Ishikawa (cell line): ENCODE measurements at regions not wholly inside any gene's neighbourhood (a gene's known extent, or its start where the extent isn't known, plus 50 kb on each side); places are given as distances from the start of the nearest gene placed in this dataset.
A peak's percentile ranks its signal among the peaks of the same experiment; 100 is the strongest.

Experiments
- CEBPB ChIP-seq: IDR thresholded peaks from 2 replicates; pipeline ENCODE4 v1.6.1; 2012
- CREB1 ChIP-seq: IDR thresholded peaks from 2 replicates; pipeline ENCODE4 v1.6.1; 2012; ENCODE audit warnings: low read depth
- EGR1 ChIP-seq: IDR thresholded peaks from 2 replicates; pipeline ENCODE4 v1.6.1; 2012
- EP300 ChIP-seq: IDR thresholded peaks from 2 replicates; pipeline ENCODE4 v1.6.1; 2012; ENCODE audit warnings: borderline replicate concordance
- FOXM1 ChIP-seq: IDR thresholded peaks from 2 replicates; pipeline ENCODE4 v1.6.1; 2012; ENCODE audit warnings: low read depth, borderline replicate concordance
- MAX ChIP-seq: IDR thresholded peaks from 2 replicates; pipeline ENCODE4 v1.6.1; 2012
- NFIC ChIP-seq: IDR thresholded peaks from 2 replicates; pipeline ENCODE4 v1.6.1; 2012
- RAD21 ChIP-seq: IDR thresholded peaks from 2 replicates; pipeline ENCODE4 v1.6.1; 2012; ENCODE audit warnings: low read depth
- REST ChIP-seq: IDR thresholded peaks from 2 replicates; pipeline ENCODE4 v1.6.1; 2012; ENCODE audit warnings: low read depth, mild to moderate bottlenecking
- TAF1 ChIP-seq: IDR thresholded peaks from 2 replicates; pipeline ENCODE4 v1.6.1; 2012; ENCODE audit warnings: low read depth, mild to moderate bottlenecking
- TCF12 ChIP-seq: IDR thresholded peaks from 2 replicates; pipeline ENCODE4 v1.6.1; 2012; ENCODE audit warnings: low read depth
- TEAD4 ChIP-seq: IDR thresholded peaks from 2 replicates; pipeline ENCODE4 v1.6.1; 2012
- USF1 ChIP-seq: IDR thresholded peaks from 2 replicates; pipeline ENCODE4 v1.6.1; 2012
- YY1 ChIP-seq: IDR thresholded peaks from 2 replicates; pipeline ENCODE4 v1.6.1; 2012; ENCODE audit warnings: low read depth
- ZBTB7A ChIP-seq: IDR thresholded peaks from 2 replicates; pipeline ENCODE4 v1.6.1; 2012; ENCODE audit warnings: low read depth

- TF ChIP-seq RAD21 (no peak; the same call in 1 of the 2 replicates), TEAD4 (peak; percentile 64), USF1 (0 out of 2 replicates have a peak, but pooled peaks have one; percentile 1), YY1 (0 out of 2 replicates have a peak, but pooled peaks have one; percentile 20), MAX (no peak; the same call in 1 of the 2 replicates), EP300 (peak; percentile 57; the same call in 1 of the 2 replicates), NFIC (peak; percentile 73), TCF12 (peak; percentile 62)
Observed at GRCh38 chr4:160835789-160836188, 1328.0 kb downstream of the FSTL5 start.

GRCh38 chr4:160836431-160836830 is 1327.4 kb downstream of the FSTL5 start:
- no peak for TF ChIP-seq EP300
- no peak for TF ChIP-seq CEBPB
- no peak for TF ChIP-seq FOXM1
- no peak for TF ChIP-seq TCF12
- TF ChIP-seq YY1, result no peak
- TF ChIP-seq NFIC, result no peak
- TF ChIP-seq ZBTB7A, result no peak
- TF ChIP-seq RAD21, result no peak
- TF ChIP-seq CREB1, result no peak
- TF ChIP-seq TEAD4, result no peak
- no peak for TF ChIP-seq REST
- no peak for TF ChIP-seq MAX
- no peak for TF ChIP-seq TAF1
- no peak for TF ChIP-seq USF1
- no peak for TF ChIP-seq EGR1

GRCh38 chr4:160846121-160846520 is 1317.7 kb downstream of the FSTL5 start:
- TF ChIP-seq CEBPB (no peak), NFIC (no peak), MAX (no peak), EGR1 (no peak), CREB1 (no peak), TAF1 (no peak), YY1 (no peak), TCF12 (no peak)

- no peak for TF ChIP-seq CREB1
- TF ChIP-seq NFIC, result no peak
- TF ChIP-seq TCF12, result no peak
- no peak for TF ChIP-seq MAX
- no peak for TF ChIP-seq EGR1
- no peak for TF ChIP-seq FOXM1
- TF ChIP-seq TAF1, result no peak
- no peak for TF ChIP-seq TEAD4
- no peak for TF ChIP-seq CEBPB
- no peak for TF ChIP-seq ZBTB7A
- TF ChIP-seq RAD21, result no peak
- no peak for TF ChIP-seq YY1
- TF ChIP-seq USF1, result no peak
- no peak for TF ChIP-seq REST
- TF ChIP-seq EP300, result no peak
Observed at GRCh38 chr4:160847228-160847627, 1316.6 kb downstream of the FSTL5 start.

GRCh38 chr4:160848489-160848888 is 1315.3 kb downstream of the FSTL5 start:
- no peak for TF ChIP-seq NFIC
- TF ChIP-seq TCF12, result no peak
- no peak for TF ChIP-seq CEBPB
- TF ChIP-seq EP300, result no peak
- no peak for TF ChIP-seq EGR1
- TF ChIP-seq CREB1, result no peak
- TF ChIP-seq REST, result no peak
- no peak for TF ChIP-seq RAD21
- TF ChIP-seq USF1, result no peak
- no peak for TF ChIP-seq TEAD4
- TF ChIP-seq ZBTB7A, result no peak
- TF ChIP-seq MAX, result no peak
- TF ChIP-seq FOXM1, result no peak
- TF ChIP-seq YY1, result no peak
